Amniotic epithelial cell (primary cell): ENCODE measurements at regions not wholly inside any gene's neighbourhood (a gene's known extent, or its start where the extent isn't known, plus 50 kb on each side); places are given as distances from the start of the nearest gene placed in this dataset.

Experiments
- DNase-seq: peaks from one replicate; pipeline ENCODE4 v3.0.0-alpha.2; 2010; ENCODE audit warnings: low read depth

GRCh38 chr2:150618245-150618895, 130.9 kb upstream of the RND3 start:
- peak; percentile 82 for DNase-seq

- peak; percentile 80 for DNase-seq
Observed at GRCh38 chr2:150617351-150617978, 130.0 kb upstream of the RND3 start.

- DNase-seq = no peak
Observed at GRCh38 chr2:150612957-150613710, 125.7 kb upstream of the RND3 start.

- DNase-seq = peak; percentile 67
Observed at GRCh38 chr2:150610670-150611279, 123.3 kb upstream of the RND3 start.

GRCh38 chr2:150609831-150610582, 122.5 kb upstream of the RND3 start:
- DNase-seq = peak; percentile 94

GRCh38 chr2:150608341-150608740, 120.9 kb upstream of the RND3 start:
- no peak for DNase-seq

- peak; percentile 69 for DNase-seq
Observed at GRCh38 chr2:150607390-150607811, 119.9 kb upstream of the RND3 start.

GRCh38 chr2:150606380-150607060, 119.1 kb upstream of the RND3 start:
- DNase-seq = no peak

GRCh38 chr2:150605664-150606063, 118.2 kb upstream of the RND3 start:
- DNase-seq = no peak

- DNase-seq = no peak
Observed at GRCh38 chr2:150601280-150602038, 114.0 kb upstream of the RND3 start.

GRCh38 chr2:150599889-150600288, 112.4 kb upstream of the RND3 start:
- DNase-seq = no peak

- DNase-seq = no peak
Observed at GRCh38 chr2:150598383-150598782, 110.9 kb upstream of the RND3 start.

GRCh38 chr2:150595803-150596470, 108.5 kb upstream of the RND3 start:
- DNase-seq = peak; percentile 54

- DNase-seq = no peak
Observed at GRCh38 chr2:150594299-150594698, 106.8 kb upstream of the RND3 start.

GRCh38 chr2:150591496-150592285, 104.2 kb upstream of the RND3 start:
- DNase-seq = no peak

GRCh38 chr2:150589681-150590080, 102.2 kb upstream of the RND3 start:
- no peak for DNase-seq

- DNase-seq = no peak
Observed at GRCh38 chr2:150588506-150588870, 101.0 kb upstream of the RND3 start.

- DNase-seq = no peak
Observed at GRCh38 chr2:150587547-150588505, 100.4 kb upstream of the RND3 start.
